Spleen (tissue), 11 donors: ENCODE measurements at regions not wholly inside any gene's neighbourhood (a gene's known extent, or its start where the extent isn't known, plus 50 kb on each side); places are given as distances from the start of the nearest gene placed in this dataset.

Experiments used
- DNase-seq: peaks from one replicate; pipeline ENCODE4 v3.0.0-alpha.2; 2020
- H3K27ac ChIP-seq, 8 donors: fragments of 200-600 bp; sonication (generic) in 7 of 8; 1 replicate in 4 of 8; 2 replicates in 4 of 8; pipeline versions ENCODE4 v1.5.0 to v1.8.0; 2016 to 2021; ENCODE audit warnings: inconsistent platforms in 4 of 8, mild to moderate bottlenecking in 4 of 8, moderate library complexity in 1 of 8
- H3K27me3 ChIP-seq, 7 donors: fragments of 200-600 bp; sonication (generic) in 6 of 7; replicated peaks in 1 of 7; 1 replicate in 4 of 7; 2 replicates in 3 of 7; pipeline versions ENCODE4 v1.5.0 to v1.8.0; 2016 to 2021; ENCODE audit warnings: inconsistent platforms in 3 of 7, mild to moderate bottlenecking in 1 of 7
- H3K36me3 ChIP-seq, 6 donors: fragments of 200-600 bp; sonication (generic) in 5 of 6; 1 replicate in 4 of 6; 2 replicates in 2 of 6; pipeline versions ENCODE4 v1.5.0 to v1.8.0; 2016 to 2021; ENCODE audit warnings: inconsistent platforms in 2 of 6
- H3K4me1 ChIP-seq, 6 donors: fragments of 200-600 bp; sonication (generic) in 5 of 6; 1 replicate in 3 of 6; 2 replicates in 3 of 6; pipeline versions ENCODE4 v1.5.0 to v1.8.0; 2016 to 2021; ENCODE audit warnings: inconsistent platforms in 3 of 6
- H3K4me3 ChIP-seq, 8 donors: fragments of 200-600 bp; sonication (generic) in 7 of 8; 1 replicate in 4 of 8; 2 replicates in 4 of 8; pipeline versions ENCODE4 v1.5.0 to v1.8.0; 2016 to 2021; ENCODE audit warnings: inconsistent platforms in 4 of 8, mild to moderate bottlenecking in 4 of 8, moderate library complexity in 2 of 8
- H3K9me3 ChIP-seq, 8 donors: fragments of 200-600 bp; sonication (generic) in 7 of 8; 1 replicate in 4 of 8; 2 replicates in 4 of 8; pipeline versions ENCODE4 v1.5.0 to v1.8.0; 2016 to 2021; ENCODE audit warnings: inconsistent platforms in 4 of 8
- CTCF ChIP-seq, 11 experiments: fragments of 200-600 bp in 7 of 11; fragments of 450-650 bp in 4 of 11; sonication (generic) in 4 of 11; IDR thresholded peaks in 8 of 11; conservative IDR thresholded peaks in 3 of 11; 1 replicate in 7 of 11; 2 replicates in 4 of 11; pipeline versions ENCODE4 v1.4.0 to v1.8.0; 2016 to 2021; ENCODE audit warnings: antibody characterized with exemption in 11 of 11, inconsistent platforms in 4 of 11, mild to moderate bottlenecking in 1 of 11
- POLR2A ChIP-seq, 3 donors: fragments of 450-650 bp; IDR thresholded peaks; one replicate each; pipeline ENCODE4 v1.5.1; 2017; ENCODE audit warnings: antibody characterized with exemption in 3 of 3, mild to moderate bottlenecking in 1 of 3
- POLR2AphosphoS5 ChIP-seq, 3 donors: sonication (generic); formaldehyde crosslinking; IDR thresholded peaks; one replicate each; pipeline ENCODE4 v1.5.1; 2017; ENCODE audit warnings: antibody characterized with exemption in 3 of 3
- WGBS, 5 donors: extraction: QIAGEN DNeasy Blood & Tissue Kit in 3 of 5; methylation state at CpG; one replicate each; pipeline versions ENCODE4 v1.1.5 to v1.1.7; 2013 to 2018; 5-methylcytosine and 5-hydroxymethylcytosine counted together
- intact Hi-C: fragments of 100-400 bp; cut with DNase I; formaldehyde crosslinking; loops from one replicate; pipeline ENCODE4 v1.15.0; 2023; ENCODE audit warnings: low total_unique reads
- donor health status: healthy with polysubstance abuse.
- donor health status: DM: no; HTN: no; CAD: no; lungs with moderate emphysema.
- donor health status: DM: no; HTN: no; CAD: no.
- donor health status: Bipolar disorder and iron deficiency.
- donor health status: healthy.
- donor health status: DM: no; HTN: no; CAD: no.
- donor health status: DM: yes; HTN: yes; CAD: no.

DNA sequence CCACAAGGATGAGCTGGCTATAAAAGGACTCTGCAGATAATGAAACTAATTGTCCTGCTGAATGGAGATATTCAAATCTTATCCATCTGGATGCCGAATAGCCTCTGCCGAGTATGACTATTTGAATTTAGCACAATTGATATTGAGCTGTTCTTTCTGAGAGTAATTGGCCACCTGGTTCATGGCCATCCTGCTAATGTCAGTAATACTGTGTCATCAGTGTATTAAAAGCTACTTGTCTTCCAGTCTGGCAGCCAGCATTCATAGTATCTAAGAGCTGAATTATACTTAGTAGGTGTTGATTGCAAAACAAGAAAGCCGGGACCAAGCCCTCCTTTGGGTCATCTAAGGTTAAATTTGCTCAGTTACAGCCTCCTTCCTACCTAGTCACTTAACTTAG, 310.7 kb upstream of the NCAM1 start:
- 86 to 98% (median 91%) methylated on average over 3 of the region's 3 CpGs for WGBS, 5 donors
- peaks cover 0 to 3% (median 0%) of the 10 kb centered on the region in 8 donors for H3K9me3 ChIP-seq
- H3K4me3 ChIP-seq = no peak overlapping the region
- TF ChIP-seq POLR2AphosphoS5 (IDR thresholded peaks at IDR 0.05) = no peak
- no peak for TF ChIP-seq POLR2A (IDR thresholded peaks at IDR 0.05)
- no peak for TF ChIP-seq CTCF (IDR thresholded peaks at IDR 0.05 in 8 of 11, conservative IDR thresholded peaks at IDR 0.05 in 3 of 11)
- intact Hi-C loops = no loop called here
- no peaks in the 10 kb centered on the region for H3K4me1 ChIP-seq
- H3K27ac ChIP-seq = no peak overlapping the region
- H3K27me3 ChIP-seq = peaks cover 0 to 4% (median 0%) of the 10 kb centered on the region in 7 donors
- no peak for DNase-seq
- no peaks in the 10 kb centered on the region for H3K36me3 ChIP-seq

DNA sequence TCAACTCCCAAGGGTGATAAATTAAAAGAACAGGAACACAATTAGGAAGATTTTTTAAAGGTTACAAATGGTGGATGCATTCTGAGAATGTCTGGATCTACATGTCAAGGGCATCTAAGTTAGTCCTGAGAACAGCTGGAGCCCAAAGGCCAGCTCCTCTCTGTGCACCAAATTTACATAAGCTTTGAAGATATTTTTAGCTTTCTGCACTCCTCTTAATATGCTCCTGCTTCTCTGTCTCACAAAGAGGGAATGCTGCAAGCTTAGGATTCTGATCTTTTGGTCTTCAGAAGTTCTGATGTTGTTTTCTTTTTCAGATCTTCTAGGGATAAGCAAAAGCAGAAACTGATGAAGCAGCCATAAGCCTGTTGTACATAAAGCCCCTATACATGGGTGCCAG, 309.8 kb upstream of the NCAM1 start:
- Histone ChIP-seq H3K4me1 (no peaks in the 10 kb centered on the region), H3K36me3 (no peaks in the 10 kb centered on the region), H3K27me3 (peaks cover 0 to 3% (median 0%) of the 10 kb centered on the region in 7 donors), H3K4me3 (no peak overlapping the region), H3K27ac (no peak overlapping the region), H3K9me3 (no peaks in the 10 kb centered on the region)
- TF ChIP-seq POLR2A (IDR thresholded peaks at IDR 0.05) (no peak), POLR2AphosphoS5 (IDR thresholded peaks at IDR 0.05) (no peak), CTCF (IDR thresholded peaks at IDR 0.05 in 8 of 11, conservative IDR thresholded peaks at IDR 0.05 in 3 of 11) (no peak)
- intact Hi-C loops = no loop called here
- DNase-seq = no peak

DNA sequence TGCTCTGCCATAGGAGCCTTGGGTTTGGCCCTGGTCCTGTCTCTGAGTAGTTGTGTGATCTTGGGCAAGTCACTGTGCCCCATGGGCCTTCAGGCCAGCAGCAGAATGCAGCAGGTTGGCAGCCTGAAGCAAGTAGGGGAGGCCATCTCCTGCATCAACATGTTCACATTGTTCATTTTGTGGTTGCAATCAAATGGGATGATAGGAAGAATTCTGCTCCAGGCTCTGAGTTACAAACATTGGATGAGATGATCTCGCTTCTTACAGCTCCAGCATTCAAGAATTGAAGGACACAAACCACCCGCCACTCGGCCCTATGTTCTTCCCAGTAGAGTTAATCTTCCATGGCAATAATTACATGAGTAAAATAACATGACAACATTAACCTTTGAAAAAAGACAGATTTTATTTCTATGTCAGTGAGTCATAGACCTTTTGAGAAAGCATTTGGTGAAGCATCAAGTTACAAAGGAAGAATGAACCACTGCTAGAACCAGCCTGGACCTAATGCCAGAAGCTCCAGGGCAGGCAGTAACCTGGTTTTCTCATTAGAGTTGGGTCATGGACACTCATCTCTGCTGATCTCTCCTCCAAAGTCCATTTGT, 308.3 kb upstream of the NCAM1 start:
- intact Hi-C loops = no loop called here
- WGBS, 5 donors = 80 to 87% (median 84%) methylated on average over 3 of the region's 3 CpGs
- DNase-seq = no peak
- Histone ChIP-seq H3K27ac (no peak overlapping the region), H3K36me3 (no peaks in the 10 kb centered on the region), H3K27me3 (no peaks in the 10 kb centered on the region), H3K9me3 (no peaks in the 10 kb centered on the region), H3K4me3 (no peak overlapping the region), H3K4me1 (no peaks in the 10 kb centered on the region)
- TF ChIP-seq POLR2AphosphoS5 (IDR thresholded peaks at IDR 0.05) = no peak
- no peak for TF ChIP-seq CTCF (IDR thresholded peaks at IDR 0.05 in 8 of 11, conservative IDR thresholded peaks at IDR 0.05 in 3 of 11)
- no peak for TF ChIP-seq POLR2A (IDR thresholded peaks at IDR 0.05)

GRCh38 chr11:112655371-112655770, 305.8 kb upstream of the NCAM1 start:
- no peak for DNase-seq
- no peak overlapping the region for H3K4me3 ChIP-seq
- TF ChIP-seq CTCF (IDR thresholded peaks at IDR 0.05 in 8 of 11, conservative IDR thresholded peaks at IDR 0.05 in 3 of 11) (no peak), POLR2AphosphoS5 (IDR thresholded peaks at IDR 0.05) (no peak)
- H3K4me1 ChIP-seq = no peaks in the 10 kb centered on the region
- H3K27me3 ChIP-seq = no peaks in the 10 kb centered on the region
- H3K27ac ChIP-seq = no peak overlapping the region
- intact Hi-C loops = no loop called here
- H3K9me3 ChIP-seq = no peaks in the 10 kb centered on the region
- 24 to 70% (median 43%) methylated on average over 2 of the region's 2 CpGs for WGBS, 5 donors
- H3K36me3 ChIP-seq = no peaks in the 10 kb centered on the region
